RCC 7860 (cell line): ENCODE measurements at regions not wholly inside any gene's neighbourhood (a gene's known extent, or its start where the extent isn't known, plus 50 kb on each side); places are given as distances from the start of the nearest gene placed in this dataset.
"Not testable (repeated sequence)": the region's sequence is repeated elsewhere in the genome, so short reads cannot be mapped to it uniquely, and the experiment has no call there.

Source experiments
- DNase-seq: peaks from one replicate; pipeline ENCODE4 v3.0.0-alpha.2; 2015; ENCODE audit warnings: low spot score
- FAIRE-seq: peaks from 2 replicates; lab custom pipeline; 2012; peaks lifted over from hg19 to GRCh38; lab: Jason Lieb, UNC

DNA sequence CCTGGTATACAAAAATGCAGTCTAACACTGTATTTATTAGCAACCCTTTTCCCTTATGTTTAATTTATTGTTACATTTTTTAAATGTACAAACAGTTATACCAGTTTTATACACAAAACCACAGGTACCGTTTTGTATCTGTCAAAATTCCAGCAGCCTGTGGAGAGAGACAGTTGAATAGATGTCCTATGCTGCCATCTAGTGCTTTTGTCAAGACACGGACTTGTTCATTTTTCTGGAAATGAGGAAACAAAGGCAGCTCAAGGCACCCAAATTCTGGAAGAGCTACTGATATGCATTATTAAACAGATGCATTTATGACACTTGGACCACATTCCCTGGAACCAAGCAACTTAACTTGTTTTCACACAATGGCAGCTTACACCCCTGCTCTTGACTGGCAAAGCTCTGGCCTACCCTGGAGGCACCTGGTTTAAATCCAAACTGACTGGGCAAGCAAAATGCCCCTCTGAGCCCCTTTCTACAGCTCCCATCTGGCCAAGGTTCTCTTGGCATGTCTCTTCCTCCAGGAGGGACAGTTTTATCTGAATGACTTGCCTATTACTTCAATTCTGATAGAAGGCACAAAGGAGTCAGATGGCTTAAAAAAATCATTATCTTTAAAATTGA is 286.9 kb upstream of the PRKD1 start:
- peak; percentile 4 for DNase-seq
- no peak for FAIRE-seq

DNA sequence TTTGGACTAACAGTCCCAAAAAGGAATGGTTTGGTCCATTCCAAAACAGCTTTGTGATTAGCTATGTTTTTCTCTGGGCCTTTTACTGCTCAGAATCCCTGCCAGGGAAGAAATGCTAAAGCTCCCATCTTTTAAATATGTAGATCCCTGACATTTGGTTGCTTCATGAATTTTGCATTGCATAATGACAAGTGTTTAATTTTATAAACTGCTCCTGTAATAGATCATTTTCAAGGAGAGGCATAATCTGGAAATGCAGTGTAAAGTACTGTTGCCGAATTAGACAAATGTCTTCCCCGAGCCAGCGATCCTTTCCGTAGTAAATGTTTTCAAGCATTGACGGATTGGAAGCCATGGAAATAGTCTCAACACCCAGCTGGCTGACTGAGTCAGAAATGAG is 291.3 kb upstream of the PRKD1 start:
- FAIRE-seq (no peak), DNase-seq (no peak)

- FAIRE-seq = no peak
Measured at GRCh38 chr14:30221546-30221945, 293.9 kb upstream of the PRKD1 start.

DNA sequence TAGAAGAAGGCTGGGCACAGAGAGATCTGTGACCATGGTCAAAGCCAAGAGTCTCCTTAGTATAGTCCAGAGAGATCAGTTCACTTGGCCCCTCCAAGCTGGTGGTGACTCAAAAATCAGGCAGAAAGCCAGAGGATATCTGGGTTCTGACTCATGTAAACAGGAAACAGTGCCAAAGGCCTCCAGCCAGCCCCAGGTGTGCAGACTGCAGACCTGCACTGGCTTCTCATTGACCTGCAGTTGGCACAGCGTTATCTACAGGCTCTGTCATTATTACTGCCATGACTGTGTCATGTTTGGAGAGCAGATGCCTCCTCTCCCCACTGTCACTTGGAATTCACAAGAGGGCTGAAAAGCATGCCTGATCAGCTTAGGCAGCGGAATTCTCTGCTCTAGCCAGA is 295.7 kb upstream of the PRKD1 start:
- FAIRE-seq (peak; percentile 18), DNase-seq (peak; percentile 42)

More at GRCh38 chr14:30221546-30221945, 293.9 kb upstream of the PRKD1 start:
- DNase-seq = no peak

DNA sequence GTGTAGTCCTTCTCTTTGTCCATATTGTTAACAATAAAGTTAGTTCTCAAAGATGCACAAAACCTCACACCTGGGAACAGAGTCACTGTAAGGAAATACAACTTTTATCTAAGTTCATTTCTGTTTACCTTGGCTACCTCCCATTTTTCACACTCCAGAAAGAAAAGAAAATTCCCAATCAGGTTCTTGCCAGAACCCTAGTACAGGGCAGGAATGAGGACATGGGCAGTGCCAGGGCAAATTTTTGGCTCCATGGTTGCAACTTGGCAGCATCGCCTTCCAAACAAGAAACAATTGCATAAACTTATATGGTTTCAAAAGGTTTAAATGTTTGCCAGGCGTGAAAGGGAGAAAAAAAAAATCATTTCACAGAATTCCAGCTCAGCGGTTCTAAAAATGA is 296.3 kb upstream of the PRKD1 start:
- FAIRE-seq = no peak
- DNase-seq = no peak

GRCh38 chr14:30225176-30225575 is 297.5 kb upstream of the PRKD1 start:
- FAIRE-seq = no peak
- DNase-seq = no peak

DNA sequence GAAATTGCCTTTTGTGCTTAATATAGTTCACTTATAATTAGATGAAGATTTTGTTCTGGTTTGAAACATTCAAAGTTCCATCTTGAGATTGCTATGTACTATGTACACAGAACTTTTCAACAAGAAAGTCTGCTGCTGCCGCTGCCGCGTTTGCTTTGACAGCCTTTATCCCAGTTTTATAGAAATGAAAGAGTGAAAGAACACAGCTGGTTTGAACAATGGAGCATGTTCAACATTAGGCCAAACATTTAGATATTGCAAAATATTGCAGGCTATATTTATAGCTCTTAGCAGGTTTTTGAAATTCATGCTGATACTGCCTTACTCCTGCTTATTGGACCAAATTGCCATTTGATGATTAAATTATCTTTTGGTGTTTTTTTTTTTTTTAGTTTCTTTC is 299.8 kb upstream of the PRKD1 start:
- no peak for FAIRE-seq
- DNase-seq = no peak

DNA sequence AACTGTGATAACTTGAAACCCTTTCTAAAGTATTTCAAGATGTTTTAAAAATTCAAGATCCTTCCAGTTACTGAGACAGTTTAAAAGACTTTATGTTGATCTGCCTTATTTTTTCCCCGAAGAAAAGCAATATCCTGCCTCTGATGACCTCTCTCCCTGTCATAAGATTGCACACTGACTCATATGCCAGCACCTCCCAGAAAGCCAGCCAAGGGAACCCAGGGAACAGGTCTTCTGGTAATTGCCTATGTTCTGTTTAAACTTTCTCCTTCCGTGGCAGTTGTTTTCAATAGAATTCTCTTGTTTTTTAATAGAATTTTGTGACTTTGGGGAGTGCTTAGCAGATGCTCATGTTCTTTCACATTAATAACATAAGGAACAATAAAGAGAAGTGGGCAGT is 300.2 kb upstream of the PRKD1 start:
- FAIRE-seq (no peak), DNase-seq (no peak)

GRCh38 chr14:30230719-30231118 is 303.1 kb upstream of the PRKD1 start:
- DNase-seq (no peak), FAIRE-seq (no peak)

DNA sequence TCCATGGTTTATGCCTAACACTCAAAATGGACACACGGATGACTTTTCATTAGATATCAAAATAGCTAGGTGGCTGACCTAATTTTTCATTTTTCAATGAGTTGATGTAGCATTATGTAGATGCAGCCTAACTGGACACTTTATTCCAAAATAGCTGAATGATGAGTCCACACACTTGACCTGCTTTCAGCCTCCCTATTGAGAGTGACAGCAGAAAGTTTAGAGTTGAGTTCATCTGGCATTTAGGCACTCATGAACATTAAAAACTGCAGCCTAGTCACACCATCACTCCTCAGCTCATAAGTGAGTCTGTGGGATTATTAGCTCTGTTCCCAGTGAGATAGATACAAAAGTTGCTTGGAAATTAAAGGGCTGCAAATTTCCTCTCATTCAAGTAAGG is 307.3 kb upstream of the PRKD1 start:
- no peak for DNase-seq
- FAIRE-seq = no peak

DNA sequence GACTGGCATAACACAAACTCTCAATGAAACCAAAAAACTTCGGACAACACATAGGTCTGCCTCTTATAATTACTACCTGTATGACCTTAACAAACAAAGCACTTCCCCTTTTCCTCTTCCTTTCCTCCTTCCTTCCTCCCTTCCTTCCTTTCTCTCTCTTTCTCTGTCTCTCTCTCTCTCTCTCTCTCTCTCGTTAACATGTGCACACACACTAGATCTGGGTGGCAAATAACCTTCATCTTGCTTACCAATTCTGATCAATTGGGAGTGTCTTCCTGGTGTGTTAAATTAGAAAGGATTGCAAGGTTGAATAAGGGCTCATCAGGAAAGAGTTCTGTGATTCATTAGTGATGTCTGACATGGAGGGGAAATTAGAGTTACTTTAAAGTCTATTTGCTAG is 307.8 kb upstream of the PRKD1 start:
- FAIRE-seq (no peak), DNase-seq (no peak)

DNA sequence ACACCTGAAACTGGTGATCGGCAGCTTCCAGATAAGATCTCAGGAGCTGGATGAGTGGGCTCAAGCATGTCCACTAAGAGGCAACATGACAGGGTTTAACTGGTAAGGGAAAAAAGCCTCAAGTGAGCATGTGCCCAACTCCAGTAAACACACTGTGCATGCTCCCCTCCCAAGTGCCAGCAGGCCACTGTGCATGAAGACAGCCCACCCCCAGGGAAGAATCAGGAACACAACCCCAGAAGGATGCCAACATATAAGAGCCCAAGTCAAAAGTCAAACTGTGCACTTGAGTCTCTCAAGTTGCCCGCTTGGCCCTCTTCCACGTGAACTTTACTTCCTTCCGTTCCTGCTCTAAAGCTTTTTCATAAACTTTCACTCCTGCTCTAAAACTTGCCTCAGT is 311.3 kb upstream of the PRKD1 start:
- FAIRE-seq (no peak), DNase-seq (no peak)

- DNase-seq (no peak), FAIRE-seq (no peak)
Measured at GRCh38 chr14:30240018-30240417, 312.4 kb upstream of the PRKD1 start.

DNA sequence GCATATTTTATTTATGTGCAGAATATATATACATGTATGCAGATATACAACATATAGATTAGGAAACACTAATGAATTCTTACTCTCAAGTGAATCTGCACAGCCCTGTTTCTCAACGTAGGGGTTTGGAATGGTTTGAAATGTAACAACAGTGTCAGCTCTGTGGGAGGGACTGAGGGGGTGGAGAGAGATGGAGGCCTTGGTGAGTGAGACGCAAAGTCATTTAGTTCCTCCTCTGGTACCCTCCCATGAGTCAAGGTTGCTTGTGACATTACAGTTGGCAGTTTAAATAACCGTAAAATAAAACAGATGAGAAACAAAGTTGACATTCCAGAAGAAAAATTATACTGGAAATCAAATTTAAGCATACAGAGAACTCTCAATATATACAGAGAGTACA is 313.0 kb upstream of the PRKD1 start:
- DNase-seq (no peak), FAIRE-seq (no peak)

GRCh38 chr14:30242744-30243143 is 315.1 kb upstream of the PRKD1 start:
- FAIRE-seq (no peak), DNase-seq (no peak)

GRCh38 chr14:30243207-30243606 is 315.6 kb upstream of the PRKD1 start:
- no peak for FAIRE-seq
- DNase-seq = no peak

GRCh38 chr14:30243805-30244204 is 315.2 kb upstream of the G2E3 start:
- FAIRE-seq (no peak), DNase-seq (no peak)

DNA sequence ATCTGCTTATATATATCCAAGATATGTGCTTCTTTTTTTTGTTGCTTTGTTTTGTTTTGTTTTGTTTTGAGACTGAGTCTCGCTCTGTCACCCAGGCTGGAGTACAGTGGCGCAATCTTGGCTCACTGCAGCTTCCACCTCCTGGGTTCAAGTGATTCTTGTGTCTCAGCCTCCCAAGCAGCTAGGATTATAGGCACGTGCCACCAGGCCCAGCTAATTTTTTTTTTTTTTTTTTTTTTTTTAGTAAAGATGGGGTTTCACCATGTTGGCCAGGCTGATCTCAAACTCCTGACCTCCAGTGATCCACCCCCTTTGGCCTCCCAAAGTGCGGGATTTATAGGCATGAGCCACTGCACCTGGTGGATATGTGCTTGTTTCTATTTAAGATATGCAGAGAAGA is 314.6 kb upstream of the G2E3 start:
- not testable (repeated sequence) for DNase-seq, FAIRE-seq

DNA sequence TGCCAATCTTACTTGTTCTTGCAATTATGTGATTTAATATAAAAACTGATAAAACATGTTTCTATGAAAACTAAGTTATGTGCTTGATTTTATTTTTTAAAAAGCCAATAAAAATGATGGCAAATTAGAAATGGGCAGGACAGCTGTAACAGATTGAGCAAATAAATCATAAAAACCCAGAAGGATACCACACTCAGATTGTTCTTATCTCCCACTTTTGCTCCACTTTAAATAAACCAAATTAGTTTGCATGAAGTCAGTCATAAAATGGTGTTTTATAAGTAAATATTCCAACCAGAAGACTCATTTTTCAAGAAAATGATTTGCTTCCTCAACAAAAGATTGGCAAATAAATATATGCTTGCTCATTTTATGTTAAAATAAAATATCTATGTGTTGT is 307.9 kb upstream of the G2E3 start:
- DNase-seq (no peak), FAIRE-seq (no peak)

DNA sequence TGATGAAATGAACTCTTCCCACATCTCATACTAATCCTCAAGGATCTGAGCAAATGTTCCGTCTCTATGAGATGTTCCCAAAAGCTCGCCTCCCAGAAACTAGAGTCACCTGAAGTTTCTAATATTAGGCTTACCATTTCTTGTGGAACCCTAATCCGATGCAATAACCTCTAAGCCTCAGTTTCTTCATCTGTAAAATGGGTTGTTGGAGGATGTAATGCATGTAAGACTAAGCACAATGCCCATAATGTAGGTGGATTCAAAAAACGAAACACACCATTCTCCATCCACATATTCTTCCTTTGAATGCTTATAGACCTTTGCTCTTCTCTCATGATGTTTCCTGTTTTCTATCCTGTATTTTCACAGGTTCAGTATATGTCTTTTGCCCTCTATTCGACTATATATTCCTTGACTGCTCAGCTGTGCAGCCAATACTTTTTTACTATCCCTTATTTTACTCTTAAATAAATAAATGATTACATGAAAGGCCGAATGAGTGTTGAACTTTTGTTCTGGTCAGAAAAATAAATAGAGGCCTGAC is 307.3 kb upstream of the G2E3 start:
- FAIRE-seq (no peak), DNase-seq (no peak)

GRCh38 chr14:30252151-30252550 is 306.8 kb upstream of the G2E3 start:
- no peak for DNase-seq
- FAIRE-seq = no peak

DNA sequence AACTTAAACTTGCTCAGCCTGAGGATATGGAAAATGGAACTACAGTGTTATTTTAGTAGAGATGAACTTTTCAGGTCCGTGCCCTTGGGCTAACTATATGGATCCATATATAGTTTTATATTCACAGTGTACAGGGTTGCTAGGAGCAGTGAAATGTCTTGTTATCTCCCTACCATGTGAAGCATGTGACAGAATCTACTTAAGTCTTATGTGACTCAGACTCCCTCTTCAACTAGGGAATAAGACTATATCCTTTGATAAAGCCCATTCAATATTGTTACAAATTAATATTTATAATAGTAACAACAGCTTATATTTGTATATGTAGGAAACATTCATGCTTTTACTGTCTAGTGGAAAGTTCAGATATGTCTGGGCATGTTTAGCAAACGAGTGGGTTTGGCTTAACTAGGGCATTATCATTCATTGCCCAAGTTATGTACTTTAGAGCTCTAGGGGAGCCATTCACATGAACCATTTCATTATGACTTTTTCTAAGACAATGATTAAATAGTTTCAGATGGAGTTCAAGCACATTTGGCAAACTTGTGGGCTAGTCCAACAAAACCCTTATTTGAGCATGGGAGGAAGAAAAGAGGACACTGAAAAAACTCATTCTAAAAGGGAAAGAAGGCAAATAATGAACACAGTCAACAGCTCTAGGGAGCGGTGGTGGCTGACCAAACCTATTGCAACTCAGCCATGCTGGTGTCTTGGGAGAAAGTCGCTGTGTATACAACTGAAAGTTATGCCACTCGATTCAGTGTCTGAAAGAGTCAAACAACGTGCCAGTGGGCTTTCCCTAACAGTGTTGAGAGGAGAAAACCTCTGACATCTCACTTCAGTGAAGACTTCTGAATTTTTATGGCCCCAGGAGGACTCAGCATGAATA is 305.9 kb upstream of the G2E3 start:
- FAIRE-seq (no peak), DNase-seq (no peak)
